Nephron (organoid): ENCODE measurements at regions not wholly inside any gene's neighbourhood (a gene's known extent, or its start where the extent isn't known, plus 50 kb on each side); places are given as distances from the start of the nearest gene placed in this dataset.

Source experiments
- H3K27ac Mint-ChIP-seq, 3 experiments: 2 replicates each; pipeline ENCODE4 v1.8.0; 2020; ENCODE audit warnings: mixed read lengths in 3 of 3, mild to moderate bottlenecking in 2 of 3, moderate library complexity in 1 of 3
- H3K27me3 Mint-ChIP-seq: 2 replicates; pipeline ENCODE4 v1.8.0; 2021; ENCODE audit warnings: low read depth, mild to moderate bottlenecking, moderate library complexity, mixed read lengths
- H3K36me3 Mint-ChIP-seq: 2 replicates; pipeline ENCODE4 v1.8.0; 2020; ENCODE audit warnings: low read depth, mixed read lengths
- H3K4me1 Mint-ChIP-seq: 2 replicates; pipeline ENCODE4 v1.8.0; 2020; ENCODE audit warnings: mixed read lengths
- H3K4me3 Mint-ChIP-seq, 3 experiments: 2 replicates each; pipeline ENCODE4 v1.8.0; 2020; ENCODE audit warnings: mild to moderate bottlenecking in 3 of 3, mixed read lengths in 3 of 3, moderate library complexity in 2 of 3
- H3K9me3 Mint-ChIP-seq: 2 replicates; pipeline ENCODE4 v1.8.0; 2020; ENCODE audit warnings: mixed read lengths
- CTCF ChIP-seq, 3 experiments: fragments of 200-600 bp; sonication (generic); IDR thresholded peaks; one replicate each; pipeline ENCODE4 v1.5.0; 2021; ENCODE audit warnings: antibody characterized with exemption in 3 of 3; ENCODE audit not compliant: unreplicated experiment in 3 of 3

DNA sequence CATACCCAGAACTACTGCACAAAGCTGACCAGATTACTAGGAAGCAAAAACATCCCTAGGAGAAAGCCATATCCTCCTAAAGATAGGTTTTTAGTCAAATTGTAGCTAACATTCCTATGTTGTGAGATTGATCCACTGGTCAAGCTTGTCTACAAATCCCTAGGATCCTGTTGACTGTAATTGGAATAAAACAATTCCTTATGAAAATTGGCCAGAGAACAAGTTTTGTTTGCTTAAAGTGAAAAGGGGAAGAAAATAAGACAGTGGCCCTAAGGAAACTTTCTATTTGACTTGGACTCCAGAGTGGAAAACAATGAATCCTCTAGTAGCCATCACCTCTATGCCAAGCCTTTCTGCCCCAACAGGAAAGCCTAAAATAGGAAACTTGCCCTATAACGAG lies 645.2 kb upstream of the USP24 start:
- Mint-ChIP-seq H3K4me1 (peaks cover 30% of the 10 kb centered on the region), H3K36me3 (peaks cover 9% of the 10 kb centered on the region), H3K4me3 (no peak overlapping the region), H3K27me3 (peaks cover 4% of the 10 kb centered on the region), H3K27ac (peak overlapping the region; percentile 64 to 79 (median 69)), H3K9me3 (peaks cover 3% of the 10 kb centered on the region)
- no peak for TF ChIP-seq CTCF (IDR thresholded peaks at IDR 0.05; ENCODE audit: unreplicated experiment in 3 of 3)

- Mint-ChIP-seq H3K27me3 (no peaks in the 10 kb centered on the region), H3K36me3 (no peaks in the 10 kb centered on the region), H3K4me1 (peaks cover 20% of the 10 kb centered on the region), H3K27ac (peak overlapping the region in 2 of 3 experiments; percentile 3), H3K4me3 (no peak overlapping the region), H3K9me3 (no peaks in the 10 kb centered on the region)
- no peak for TF ChIP-seq CTCF (IDR thresholded peaks at IDR 0.05; ENCODE audit: unreplicated experiment in 3 of 3)
Measured at GRCh38 chr1:55854911-55855310, 639.7 kb upstream of the USP24 start.

- Mint-ChIP-seq H3K27me3 (no peaks in the 10 kb centered on the region), H3K9me3 (no peaks in the 10 kb centered on the region), H3K4me3 (no peak overlapping the region), H3K4me1 (no peaks in the 10 kb centered on the region), H3K36me3 (no peaks in the 10 kb centered on the region), H3K27ac (no peak overlapping the region)
- TF ChIP-seq CTCF (IDR thresholded peaks at IDR 0.05; ENCODE audit: unreplicated experiment in 3 of 3), result no peak
Measured at GRCh38 chr1:55848906-55849305, 633.7 kb upstream of the USP24 start.

- no peak overlapping the region for H3K27ac Mint-ChIP-seq
Measured at GRCh38 chr1:55846051-55846450, 630.9 kb upstream of the USP24 start.

DNA sequence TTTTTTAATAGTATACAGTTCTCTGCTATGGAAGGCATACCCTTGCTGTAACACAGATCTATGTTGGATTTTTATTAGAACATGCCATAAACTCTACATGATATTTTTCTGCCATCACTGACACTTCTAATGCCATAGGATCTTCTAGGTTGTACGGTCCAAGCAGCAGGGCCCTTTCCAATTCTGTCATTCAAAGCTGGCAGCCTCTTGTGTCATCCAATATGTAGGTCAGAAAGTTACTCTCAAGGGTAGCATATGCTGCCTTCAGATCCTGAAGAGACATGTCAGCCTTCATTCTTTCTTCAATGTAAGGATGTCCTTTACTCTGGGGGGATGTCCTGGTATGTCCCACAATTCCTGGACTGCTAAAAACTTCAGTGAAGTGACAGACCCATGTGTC lies 629.2 kb upstream of the USP24 start:
- no peak overlapping the region for H3K27ac Mint-ChIP-seq
- TF ChIP-seq CTCF (IDR thresholded peaks at IDR 0.05; ENCODE audit: unreplicated experiment in 3 of 3), result no peak
- no peaks in the 10 kb centered on the region for H3K4me1 Mint-ChIP-seq
- H3K4me3 Mint-ChIP-seq, result no peak overlapping the region
- H3K36me3 Mint-ChIP-seq, result no peaks in the 10 kb centered on the region
- peaks cover 4% of the 10 kb centered on the region for H3K9me3 Mint-ChIP-seq
- H3K27me3 Mint-ChIP-seq, result peaks cover 4% of the 10 kb centered on the region

More at GRCh38 chr1:55846051-55846450, 630.9 kb upstream of the USP24 start:
- Mint-ChIP-seq H3K4me1 (no peaks in the 10 kb centered on the region), H3K27me3 (peaks cover 4% of the 10 kb centered on the region), H3K4me3 (no peak overlapping the region), H3K36me3 (no peaks in the 10 kb centered on the region), H3K9me3 (no peaks in the 10 kb centered on the region)
- no peak for TF ChIP-seq CTCF (IDR thresholded peaks at IDR 0.05; ENCODE audit: unreplicated experiment in 3 of 3)

GRCh38 chr1:55839626-55840025 lies 624.5 kb upstream of the USP24 start:
- Mint-ChIP-seq H3K36me3 (no peaks in the 10 kb centered on the region), H3K9me3 (peaks cover 7% of the 10 kb centered on the region), H3K27me3 (peaks cover 4% of the 10 kb centered on the region), H3K4me3 (no peak overlapping the region), H3K4me1 (no peaks in the 10 kb centered on the region), H3K27ac (no peak overlapping the region)
- no peak for TF ChIP-seq CTCF (IDR thresholded peaks at IDR 0.05; ENCODE audit: unreplicated experiment in 3 of 3)
